ENCODE measurements at regions not wholly inside any gene's neighbourhood (a gene's known extent, or its start where the extent isn't known, plus 50 kb on each side); places are given as distances from the start of the nearest gene placed in this dataset.

DNA sequence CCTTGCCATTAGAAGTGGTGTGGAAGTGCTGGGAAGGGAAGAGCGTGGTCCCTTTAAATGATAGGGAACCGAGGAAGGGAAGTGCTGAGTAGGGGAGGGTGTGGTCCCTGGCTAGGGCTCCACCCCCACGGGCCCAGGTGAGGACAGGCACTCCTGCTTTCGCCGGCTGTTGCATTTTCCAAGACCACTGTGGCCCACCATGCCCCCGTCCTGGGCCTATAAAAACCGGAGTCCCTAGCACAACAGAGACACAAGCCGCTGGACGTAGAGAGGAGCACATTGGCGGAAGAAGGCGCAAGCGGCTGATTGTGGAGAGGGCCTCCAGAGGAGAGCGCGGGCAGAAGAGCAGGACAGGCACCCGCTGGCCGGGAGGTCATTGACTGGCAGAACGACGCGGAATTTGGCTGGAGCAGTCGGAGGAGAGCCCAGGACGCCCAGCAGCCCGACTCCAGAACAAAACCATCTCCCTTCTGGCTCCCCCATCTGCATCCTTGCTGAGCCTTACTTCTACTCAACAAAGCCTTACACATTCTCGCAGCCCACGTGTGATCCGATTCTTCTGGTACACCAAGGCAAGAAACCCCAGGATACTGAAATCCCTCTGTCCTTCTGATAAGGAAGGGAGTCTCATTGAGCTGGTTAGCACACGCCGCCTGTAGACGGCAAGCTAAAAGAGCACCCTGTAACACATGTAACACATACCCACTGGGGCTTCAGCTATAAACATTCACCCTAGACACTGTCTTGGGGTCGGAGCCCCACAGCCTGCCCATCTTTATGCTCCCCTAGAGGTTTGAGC lies 146.2 kb upstream of the LYZL1 start:
- TF ChIP-seq ZBTB17 (tag by site-specific recombination; IDR thresholded peaks at IDR 0.05) (no peak), ZNF521 (tag by site-specific recombination; IDR thresholded peaks at IDR 0.05) (no peak)
- TF ChIP-seq, protein P1, sequence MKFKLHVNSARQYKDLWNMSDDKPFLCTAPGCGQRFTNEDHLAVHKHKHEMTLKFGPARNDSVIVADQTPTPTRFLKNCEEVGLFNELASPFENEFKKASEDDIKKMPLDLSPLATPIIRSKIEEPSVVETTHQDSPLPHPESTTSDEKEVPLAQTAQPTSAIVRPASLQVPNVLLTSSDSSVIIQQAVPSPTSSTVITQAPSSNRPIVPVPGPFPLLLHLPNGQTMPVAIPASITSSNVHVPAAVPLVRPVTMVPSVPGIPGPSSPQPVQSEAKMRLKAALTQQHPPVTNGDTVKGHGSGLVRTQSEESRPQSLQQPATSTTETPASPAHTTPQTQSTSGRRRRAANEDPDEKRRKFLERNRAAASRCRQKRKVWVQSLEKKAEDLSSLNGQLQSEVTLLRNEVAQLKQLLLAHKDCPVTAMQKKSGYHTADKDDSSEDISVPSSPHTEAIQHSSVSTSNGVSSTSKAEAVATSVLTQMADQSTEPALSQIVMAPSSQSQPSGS (tag by site-specific recombination; IDR thresholded peaks at IDR 0.05; ENCODE audit: low read depth) = no peak
- TF ChIP-seq, protein P2, sequence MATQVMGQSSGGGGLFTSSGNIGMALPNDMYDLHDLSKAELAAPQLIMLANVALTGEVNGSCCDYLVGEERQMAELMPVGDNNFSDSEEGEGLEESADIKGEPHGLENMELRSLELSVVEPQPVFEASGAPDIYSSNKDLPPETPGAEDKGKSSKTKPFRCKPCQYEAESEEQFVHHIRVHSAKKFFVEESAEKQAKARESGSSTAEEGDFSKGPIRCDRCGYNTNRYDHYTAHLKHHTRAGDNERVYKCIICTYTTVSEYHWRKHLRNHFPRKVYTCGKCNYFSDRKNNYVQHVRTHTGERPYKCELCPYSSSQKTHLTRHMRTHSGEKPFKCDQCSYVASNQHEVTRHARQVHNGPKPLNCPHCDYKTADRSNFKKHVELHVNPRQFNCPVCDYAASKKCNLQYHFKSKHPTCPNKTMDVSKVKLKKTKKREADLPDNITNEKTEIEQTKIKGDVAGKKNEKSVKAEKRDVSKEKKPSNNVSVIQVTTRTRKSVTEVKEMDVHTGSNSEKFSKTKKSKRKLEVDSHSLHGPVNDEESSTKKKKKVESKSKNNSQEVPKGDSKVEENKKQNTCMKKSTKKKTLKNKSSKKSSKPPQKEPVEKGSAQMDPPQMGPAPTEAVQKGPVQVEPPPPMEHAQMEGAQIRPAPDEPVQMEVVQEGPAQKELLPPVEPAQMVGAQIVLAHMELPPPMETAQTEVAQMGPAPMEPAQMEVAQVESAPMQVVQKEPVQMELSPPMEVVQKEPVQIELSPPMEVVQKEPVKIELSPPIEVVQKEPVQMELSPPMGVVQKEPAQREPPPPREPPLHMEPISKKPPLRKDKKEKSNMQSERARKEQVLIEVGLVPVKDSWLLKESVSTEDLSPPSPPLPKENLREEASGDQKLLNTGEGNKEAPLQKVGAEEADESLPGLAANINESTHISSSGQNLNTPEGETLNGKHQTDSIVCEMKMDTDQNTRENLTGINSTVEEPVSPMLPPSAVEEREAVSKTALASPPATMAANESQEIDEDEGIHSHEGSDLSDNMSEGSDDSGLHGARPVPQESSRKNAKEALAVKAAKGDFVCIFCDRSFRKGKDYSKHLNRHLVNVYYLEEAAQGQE (tag by site-specific recombination; IDR thresholded peaks at IDR 0.05) = no peak
